Activated T-helper 1 cell treated with Interleukin-2 at 50 U/mL for 16 hours (primary cell): ENCODE measurements at regions not wholly inside any gene's neighbourhood (a gene's known extent, or its start where the extent isn't known, plus 50 kb on each side); places are given as distances from the start of the nearest gene placed in this dataset.

Source experiments
- DNase-seq: peaks from one replicate; pipeline ENCODE4 v3.0.0-alpha.2; 2020; ENCODE audit warnings: low read depth

- DNase-seq, result no peak
Observed at GRCh38 chr22:22803285-22803853, 84.2 kb upstream of the IGLL5 start.

- peak; percentile 53 for DNase-seq
Observed at GRCh38 chr22:22810018-22810427, 77.6 kb upstream of the IGLL5 start.

GRCh38 chr22:22810471-22810870 is 77.1 kb upstream of the IGLL5 start:
- no peak for DNase-seq

- no peak for DNase-seq
Observed at GRCh38 chr22:22811016-22812009, 76.3 kb upstream of the IGLL5 start.

- DNase-seq, result no peak
Observed at GRCh38 chr22:22812031-22812905, 75.3 kb upstream of the IGLL5 start.

GRCh38 chr22:22813126-22814075 is 74.2 kb upstream of the IGLL5 start:
- DNase-seq, result no peak

GRCh38 chr22:22814666-22815396 is 72.8 kb upstream of the IGLL5 start:
- DNase-seq, result no peak

- no peak for DNase-seq
Observed at GRCh38 chr22:22815397-22816170, 72.0 kb upstream of the IGLL5 start.

- DNase-seq, result no peak
Observed at GRCh38 chr22:22816171-22816514, 71.5 kb upstream of the IGLL5 start.

- no peak for DNase-seq
Observed at GRCh38 chr22:22816766-22817410, 70.7 kb upstream of the IGLL5 start.

GRCh38 chr22:22817468-22818201 is 70.0 kb upstream of the IGLL5 start:
- no peak for DNase-seq

- DNase-seq, result no peak
Observed at GRCh38 chr22:22818202-22818538, 69.4 kb upstream of the IGLL5 start.

- peak; percentile 23 for DNase-seq
Observed at GRCh38 chr22:22818861-22819855, 68.5 kb upstream of the IGLL5 start.

GRCh38 chr22:22820076-22820475 is 67.5 kb upstream of the IGLL5 start:
- no peak for DNase-seq

- DNase-seq, result peak; percentile 30
Observed at GRCh38 chr22:22820626-22821025, 67.0 kb upstream of the IGLL5 start.

- no peak for DNase-seq
Observed at GRCh38 chr22:22821340-22821739, 66.3 kb upstream of the IGLL5 start.

- DNase-seq, result no peak
Observed at GRCh38 chr22:22822106-22822505, 65.5 kb upstream of the IGLL5 start.
